Uterus (tissue), 2 donors: ENCODE measurements at regions not wholly inside any gene's neighbourhood (a gene's known extent, or its start where the extent isn't known, plus 50 kb on each side); places are given as distances from the start of the nearest gene placed in this dataset.

Experiments used
- POLR2A ChIP-seq, 2 donors: fragments of 450-650 bp; IDR thresholded peaks; one replicate each; pipeline ENCODE4 v1.6.1; 2016; ENCODE audit warnings: antibody characterized with exemption in 2 of 2, mild to moderate bottlenecking in 1 of 2, moderate library complexity in 1 of 2
- TF ChIP-seq, protein P1 (sequence below), 4 experiments: fragments of 200-600 bp in 2 of 4; fragments of 450-650 bp in 2 of 4; sonication (generic) in 2 of 4; IDR thresholded peaks; one replicate each; pipeline ENCODE4 v1.5.1; 2016 to 2019; ENCODE audit warnings: antibody characterized with exemption in 4 of 4, mild to moderate bottlenecking in 2 of 4, moderate library complexity in 1 of 4

GRCh38 chr22:27679176-27679575, 122.4 kb downstream of the MN1 start:
- TF ChIP-seq, protein P1, sequence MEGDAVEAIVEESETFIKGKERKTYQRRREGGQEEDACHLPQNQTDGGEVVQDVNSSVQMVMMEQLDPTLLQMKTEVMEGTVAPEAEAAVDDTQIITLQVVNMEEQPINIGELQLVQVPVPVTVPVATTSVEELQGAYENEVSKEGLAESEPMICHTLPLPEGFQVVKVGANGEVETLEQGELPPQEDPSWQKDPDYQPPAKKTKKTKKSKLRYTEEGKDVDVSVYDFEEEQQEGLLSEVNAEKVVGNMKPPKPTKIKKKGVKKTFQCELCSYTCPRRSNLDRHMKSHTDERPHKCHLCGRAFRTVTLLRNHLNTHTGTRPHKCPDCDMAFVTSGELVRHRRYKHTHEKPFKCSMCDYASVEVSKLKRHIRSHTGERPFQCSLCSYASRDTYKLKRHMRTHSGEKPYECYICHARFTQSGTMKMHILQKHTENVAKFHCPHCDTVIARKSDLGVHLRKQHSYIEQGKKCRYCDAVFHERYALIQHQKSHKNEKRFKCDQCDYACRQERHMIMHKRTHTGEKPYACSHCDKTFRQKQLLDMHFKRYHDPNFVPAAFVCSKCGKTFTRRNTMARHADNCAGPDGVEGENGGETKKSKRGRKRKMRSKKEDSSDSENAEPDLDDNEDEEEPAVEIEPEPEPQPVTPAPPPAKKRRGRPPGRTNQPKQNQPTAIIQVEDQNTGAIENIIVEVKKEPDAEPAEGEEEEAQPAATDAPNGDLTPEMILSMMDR (IDR thresholded peaks at IDR 0.05) = no peak
- TF ChIP-seq POLR2A (IDR thresholded peaks at IDR 0.05) = no peak
